Fibroblast of the aortic adventitia (primary cell): ENCODE measurements at regions not wholly inside any gene's neighbourhood (a gene's known extent, or its start where the extent isn't known, plus 50 kb on each side); places are given as distances from the start of the nearest gene placed in this dataset.

Experiments used
- DNase-seq: peaks from one replicate; pipeline ENCODE4 v3.0.0-alpha.2; 2010; ENCODE audit warnings: low read depth
- H3K4me3 ChIP-seq: 2 replicates; pipeline ENCODE4 v1.5.1; 2011; ENCODE audit warnings: low read depth, mild to moderate bottlenecking, control low read depth, low read length, moderate library complexity
- CTCF ChIP-seq: IDR thresholded peaks from 2 replicates; pipeline ENCODE4 v1.5.1; 2011; ENCODE audit warnings: mild to moderate bottlenecking, low read length, control low read depth, inconsistent platforms; ENCODE audit not compliant: insufficient read depth

- DNase-seq = no peak
- no peak for TF ChIP-seq CTCF
- H3K4me3 ChIP-seq = no peak overlapping the region
Observed at GRCh38 chrX:134174273-134174660, 62.7 kb upstream of the CCDC160 start.

GRCh38 chrX:134174859-134175258 is 62.1 kb upstream of the CCDC160 start:
- DNase-seq = no peak
- H3K4me3 ChIP-seq = no peak overlapping the region
- no peak for TF ChIP-seq CTCF

- no peak for TF ChIP-seq CTCF
- no peak for DNase-seq
Observed at GRCh38 chrX:134177527-134177926, 59.5 kb upstream of the CCDC160 start.

GRCh38 chrX:134180601-134181274 is 56.2 kb upstream of the CCDC160 start:
- DNase-seq = no peak
- TF ChIP-seq CTCF = no peak

More at GRCh38 chrX:134177527-134177926, 59.5 kb upstream of the CCDC160 start:
- no peak overlapping the region for H3K4me3 ChIP-seq

GRCh38 chrX:134181275-134181660 is 55.7 kb upstream of the CCDC160 start:
- H3K4me3 ChIP-seq = no peak overlapping the region
- no peak for DNase-seq
- no peak for TF ChIP-seq CTCF

More at GRCh38 chrX:134180601-134181274, 56.2 kb upstream of the CCDC160 start:
- H3K4me3 ChIP-seq = no peak overlapping the region

GRCh38 chrX:134183665-134184064 is 53.3 kb upstream of the CCDC160 start:
- DNase-seq = no peak
- no peak overlapping the region for H3K4me3 ChIP-seq
- no peak for TF ChIP-seq CTCF

GRCh38 chrX:134184936-134185335 is 52.0 kb upstream of the CCDC160 start:
- DNase-seq = no peak
- no peak for TF ChIP-seq CTCF
- H3K4me3 ChIP-seq = no peak overlapping the region
